ENCODE measurements at regions not wholly inside any gene's neighbourhood (a gene's known extent, or its start where the extent isn't known, plus 50 kb on each side); places are given as distances from the start of the nearest gene placed in this dataset.

DNA sequence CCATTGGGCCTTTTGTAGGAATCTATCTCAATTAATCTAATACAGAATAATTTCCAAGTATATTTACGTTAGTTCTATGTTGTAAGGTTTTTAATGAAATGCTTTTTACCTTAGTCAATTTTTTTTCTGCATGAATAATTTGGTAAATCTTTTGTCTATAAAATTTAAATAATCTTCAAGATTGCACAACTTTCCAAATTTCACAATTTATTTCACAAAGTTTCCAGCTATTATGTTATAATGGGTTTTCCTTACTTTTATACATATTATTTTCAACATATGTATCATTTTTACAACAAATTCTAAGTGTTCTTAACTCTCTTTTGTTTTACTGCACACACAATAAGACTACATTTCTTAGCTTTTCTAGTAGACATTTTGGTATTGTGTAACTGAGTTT, 470.7 kb downstream of the ETV1 start:
- TF ChIP-seq, protein P1, sequence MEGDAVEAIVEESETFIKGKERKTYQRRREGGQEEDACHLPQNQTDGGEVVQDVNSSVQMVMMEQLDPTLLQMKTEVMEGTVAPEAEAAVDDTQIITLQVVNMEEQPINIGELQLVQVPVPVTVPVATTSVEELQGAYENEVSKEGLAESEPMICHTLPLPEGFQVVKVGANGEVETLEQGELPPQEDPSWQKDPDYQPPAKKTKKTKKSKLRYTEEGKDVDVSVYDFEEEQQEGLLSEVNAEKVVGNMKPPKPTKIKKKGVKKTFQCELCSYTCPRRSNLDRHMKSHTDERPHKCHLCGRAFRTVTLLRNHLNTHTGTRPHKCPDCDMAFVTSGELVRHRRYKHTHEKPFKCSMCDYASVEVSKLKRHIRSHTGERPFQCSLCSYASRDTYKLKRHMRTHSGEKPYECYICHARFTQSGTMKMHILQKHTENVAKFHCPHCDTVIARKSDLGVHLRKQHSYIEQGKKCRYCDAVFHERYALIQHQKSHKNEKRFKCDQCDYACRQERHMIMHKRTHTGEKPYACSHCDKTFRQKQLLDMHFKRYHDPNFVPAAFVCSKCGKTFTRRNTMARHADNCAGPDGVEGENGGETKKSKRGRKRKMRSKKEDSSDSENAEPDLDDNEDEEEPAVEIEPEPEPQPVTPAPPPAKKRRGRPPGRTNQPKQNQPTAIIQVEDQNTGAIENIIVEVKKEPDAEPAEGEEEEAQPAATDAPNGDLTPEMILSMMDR (IDR thresholded peaks at IDR 0.05), result no peak
- TF ChIP-seq POLR2A (IDR thresholded peaks at IDR 0.05), result no peak
